Progenitor cell of endocrine pancreas (in vitro differentiated cells): ENCODE measurements at regions not wholly inside any gene's neighbourhood (a gene's known extent, or its start where the extent isn't known, plus 50 kb on each side); places are given as distances from the start of the nearest gene placed in this dataset.

Source experiments
- DNase-seq: peaks from one replicate; pipeline ENCODE4 v3.0.0; 2021; ENCODE audit warnings: low spot score; ENCODE audit not compliant: unreplicated experiment
- H3K27ac Mint-ChIP-seq: 2 replicates; pipeline ENCODE4 v1.8.0; 2021; ENCODE audit warnings: mild to moderate bottlenecking, moderate library complexity, mixed read lengths
- H3K27me3 Mint-ChIP-seq: 2 replicates; pipeline ENCODE4 v1.8.0; 2021; ENCODE audit warnings: mixed read lengths
- H3K36me3 Mint-ChIP-seq: 2 replicates; pipeline ENCODE4 v1.8.0; 2022; ENCODE audit warnings: mixed read lengths; ENCODE audit not compliant: insufficient read depth
- H3K4me1 Mint-ChIP-seq: 2 replicates; pipeline ENCODE4 v1.8.0; 2021; ENCODE audit warnings: low read depth, mixed read lengths
- H3K4me3 Mint-ChIP-seq: 2 replicates; pipeline ENCODE4 v1.8.0; 2021; ENCODE audit warnings: low read depth, mild to moderate bottlenecking, moderate library complexity, mixed read lengths
- H3K9me3 Mint-ChIP-seq: 2 replicates; pipeline ENCODE4 v1.8.0; 2021; ENCODE audit warnings: low read depth, mixed read lengths
- CTCF ChIP-seq: fragments of 200-600 bp; sonication (generic); IDR thresholded peaks from one replicate; pipeline ENCODE4 v1.5.0; 2021; ENCODE audit warnings: antibody characterized with exemption, mild to moderate bottlenecking; ENCODE audit not compliant: unreplicated experiment

- TF ChIP-seq CTCF, result no peak
- Mint-ChIP-seq H3K9me3 (peaks cover 4% of the 10 kb centered on the region), H3K36me3 (no peaks in the 10 kb centered on the region), H3K27me3 (no peaks in the 10 kb centered on the region), H3K4me3 (no peak overlapping the region), H3K27ac (no peak overlapping the region), H3K4me1 (peaks cover 4% of the 10 kb centered on the region)
- DNase-seq, result no peak
These were observed 1229.5 kb downstream of the REEP3 start for GRCh38 chr10:64750672-64751071.

DNA sequence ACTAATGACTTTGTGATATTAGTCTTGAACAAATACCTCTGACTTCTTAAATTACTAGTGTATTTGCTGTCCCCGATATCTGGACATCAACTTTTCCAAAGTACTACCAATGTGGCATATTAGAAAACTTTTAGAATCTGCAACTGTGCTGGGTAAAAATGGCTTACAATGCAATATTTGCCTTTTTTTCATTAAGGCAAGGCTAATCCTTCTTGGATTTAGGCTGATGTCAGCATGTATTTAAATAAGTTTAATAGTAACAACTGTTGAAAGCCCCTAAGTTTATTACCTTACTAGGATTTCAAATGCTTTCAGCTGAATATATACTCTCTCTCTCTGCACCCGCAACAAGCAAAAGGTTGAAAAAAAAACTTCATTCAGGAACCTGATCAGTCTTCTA lies 1232.3 kb downstream of the REEP3 start:
- H3K36me3 Mint-ChIP-seq, result no peaks in the 10 kb centered on the region
- TF ChIP-seq CTCF, result no peak
- H3K9me3 Mint-ChIP-seq, result peaks cover 4% of the 10 kb centered on the region
- H3K4me1 Mint-ChIP-seq, result peaks cover 4% of the 10 kb centered on the region
- H3K27ac Mint-ChIP-seq, result no peak overlapping the region
- no peaks in the 10 kb centered on the region for H3K27me3 Mint-ChIP-seq
- no peak for DNase-seq
- no peak overlapping the region for H3K4me3 Mint-ChIP-seq

DNA sequence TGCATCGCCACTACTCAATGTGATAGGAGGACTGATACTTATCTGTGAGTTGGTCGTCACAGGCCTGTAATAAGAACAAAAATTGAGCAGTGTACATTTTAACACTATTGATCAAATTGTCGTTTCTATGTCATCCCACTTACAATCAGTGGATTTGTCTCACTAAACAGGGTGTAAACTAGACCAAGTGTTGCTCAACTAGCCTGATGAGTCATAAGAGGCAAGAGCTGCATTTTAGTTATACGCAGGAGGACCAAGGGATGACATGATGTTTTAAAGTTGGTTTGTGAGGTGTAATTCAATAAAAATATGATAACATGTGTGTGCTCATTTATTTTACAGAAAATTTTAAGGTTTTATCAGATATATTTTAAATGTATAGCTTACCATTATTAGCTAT lies 1239.2 kb downstream of the REEP3 start:
- Mint-ChIP-seq H3K36me3 (no peaks in the 10 kb centered on the region), H3K27ac (no peak overlapping the region), H3K9me3 (no peaks in the 10 kb centered on the region), H3K4me1 (peaks cover 5% of the 10 kb centered on the region), H3K27me3 (no peaks in the 10 kb centered on the region), H3K4me3 (no peak overlapping the region)
- no peak for TF ChIP-seq CTCF
- no peak for DNase-seq

DNA sequence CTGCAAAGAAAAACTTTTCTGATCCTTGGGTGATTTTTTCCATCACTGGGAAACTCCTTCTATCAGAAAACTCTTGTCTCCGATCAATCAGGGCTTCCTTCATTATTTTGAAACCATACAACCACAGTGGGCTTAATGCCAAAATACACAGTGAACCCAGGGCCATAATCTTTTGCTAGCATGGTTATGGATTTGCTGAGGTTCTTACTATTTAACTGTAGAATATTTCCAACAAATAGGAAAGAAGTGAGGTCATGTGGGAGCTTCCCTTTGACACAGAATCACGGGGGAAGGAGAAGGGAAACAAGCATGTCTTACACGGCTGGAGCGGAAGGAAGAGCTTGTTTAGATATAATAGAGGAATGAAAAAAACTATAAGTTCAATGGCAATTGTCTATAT lies 1241.7 kb downstream of the REEP3 start:
- DNase-seq, result no peak
- Mint-ChIP-seq H3K9me3 (no peaks in the 10 kb centered on the region), H3K27ac (no peak overlapping the region), H3K27me3 (no peaks in the 10 kb centered on the region), H3K4me1 (peaks cover 11% of the 10 kb centered on the region), H3K4me3 (no peak overlapping the region), H3K36me3 (no peaks in the 10 kb centered on the region)
- no peak for TF ChIP-seq CTCF

- Mint-ChIP-seq H3K27ac (peak overlapping the region; percentile 39), H3K4me1 (peaks cover 11% of the 10 kb centered on the region), H3K27me3 (no peaks in the 10 kb centered on the region)
These were observed 1244.3 kb downstream of the REEP3 start for GRCh38 chr10:64765498-64765897.

More at GRCh38 chr10:64765498-64765897, 1244.3 kb downstream of the REEP3 start:
- Mint-ChIP-seq H3K36me3 (no peaks in the 10 kb centered on the region), H3K4me3 (no peak overlapping the region), H3K9me3 (no peaks in the 10 kb centered on the region)
- TF ChIP-seq CTCF, result no peak
- DNase-seq, result no peak
